ENCODE measurements at regions not wholly inside any gene's neighbourhood (a gene's known extent, or its start where the extent isn't known, plus 50 kb on each side); places are given as distances from the start of the nearest gene placed in this dataset.

DNA sequence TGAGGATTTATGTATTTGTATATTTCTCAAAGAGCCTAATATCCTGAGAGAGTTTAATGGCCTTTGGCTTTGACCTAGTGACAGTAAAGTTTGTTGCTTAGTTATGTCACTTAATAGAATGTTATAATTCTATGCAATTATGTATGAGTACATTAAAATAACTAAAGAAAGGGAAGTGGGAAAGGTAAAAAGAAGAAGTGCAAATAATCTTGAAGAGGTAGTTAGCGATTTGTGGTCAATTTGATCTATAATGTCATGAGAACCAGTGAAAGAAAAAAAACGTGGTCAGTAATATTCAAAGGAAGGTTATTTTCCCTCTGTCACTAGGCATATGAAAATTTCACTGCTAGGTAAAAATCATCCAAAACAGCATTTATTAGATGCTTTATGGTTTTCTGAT is 143.4 kb upstream of the LSM8 start (continued):
- no peak for TF ChIP-seq USF2 (IDR thresholded peaks at IDR 0.05; ENCODE audit: borderline replicate concordance, low read depth, low read length)
- TF ChIP-seq BHLHE40 (IDR thresholded peaks at IDR 0.05; ENCODE audit: borderline replicate concordance in 1 of 2, low read depth in 2 of 2, low read length in 1 of 2), result peak; percentile 41 to 42; a peak in 1 of 4 replicates
- TF ChIP-seq IKZF1 (conservative IDR thresholded peaks at IDR 0.05), result peak; percentile 63
- no peak for TF ChIP-seq MYB (IDR thresholded peaks at IDR 0.05; ENCODE audit: borderline replicate concordance, low read depth, low read length)
- TF ChIP-seq JUND (IDR thresholded peaks at IDR 0.05; ENCODE audit: low read depth, low read length), result no peak
- no peak for TF ChIP-seq GABPA (IDR thresholded peaks at IDR 0.05; ENCODE audit: low read depth)
- peak; percentile 80 for TF ChIP-seq ZNF384 (IDR thresholded peaks at IDR 0.05; ENCODE audit: borderline replicate concordance, low read depth, low read length)
- TF ChIP-seq ZBED1 (IDR thresholded peaks at IDR 0.05; ENCODE audit: borderline replicate concordance), result no peak
- no peak for TF ChIP-seq ETV6 (conservative IDR thresholded peaks at IDR 0.05 in 1 of 2, IDR thresholded peaks at IDR 0.05 in 1 of 2; ENCODE audit: borderline replicate concordance in 1 of 2, low read depth in 1 of 2)
- TF ChIP-seq, protein P1, sequence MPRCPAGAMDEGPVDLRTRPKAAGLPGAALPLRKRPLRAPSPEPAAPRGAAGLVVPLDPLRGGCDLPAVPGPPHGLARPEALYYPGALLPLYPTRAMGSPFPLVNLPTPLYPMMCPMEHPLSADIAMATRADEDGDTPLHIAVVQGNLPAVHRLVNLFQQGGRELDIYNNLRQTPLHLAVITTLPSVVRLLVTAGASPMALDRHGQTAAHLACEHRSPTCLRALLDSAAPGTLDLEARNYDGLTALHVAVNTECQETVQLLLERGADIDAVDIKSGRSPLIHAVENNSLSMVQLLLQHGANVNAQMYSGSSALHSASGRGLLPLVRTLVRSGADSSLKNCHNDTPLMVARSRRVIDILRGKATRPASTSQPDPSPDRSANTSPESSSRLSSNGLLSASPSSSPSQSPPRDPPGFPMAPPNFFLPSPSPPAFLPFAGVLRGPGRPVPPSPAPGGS (IDR thresholded peaks at IDR 0.05; ENCODE audit: borderline replicate concordance, insufficient read depth, low read depth, low read length, poor library complexity, severe bottlenecking), result no peak
- no peak for TF ChIP-seq KAT2A (conservative IDR thresholded peaks at IDR 0.05; ENCODE audit: control insufficient read depth, low read depth, low read length)
- no peak for TF ChIP-seq NFXL1 (IDR thresholded peaks at IDR 0.05; ENCODE audit: borderline replicate concordance)
- TF ChIP-seq WRNIP1 (IDR thresholded peaks at IDR 0.05; ENCODE audit: borderline replicate concordance, low read depth, low read length), result no peak
- no peak for TF ChIP-seq EED (IDR thresholded peaks at IDR 0.05; ENCODE audit: low read depth)
- TF ChIP-seq PML (IDR thresholded peaks at IDR 0.05; ENCODE audit: low read length), result no peak
- TF ChIP-seq YY1 (IDR thresholded peaks at IDR 0.05; ENCODE audit: low read depth, low read length), result no peak
- TF ChIP-seq SMARCA5 (IDR thresholded peaks at IDR 0.05), result no peak
- TF ChIP-seq, protein P2, sequence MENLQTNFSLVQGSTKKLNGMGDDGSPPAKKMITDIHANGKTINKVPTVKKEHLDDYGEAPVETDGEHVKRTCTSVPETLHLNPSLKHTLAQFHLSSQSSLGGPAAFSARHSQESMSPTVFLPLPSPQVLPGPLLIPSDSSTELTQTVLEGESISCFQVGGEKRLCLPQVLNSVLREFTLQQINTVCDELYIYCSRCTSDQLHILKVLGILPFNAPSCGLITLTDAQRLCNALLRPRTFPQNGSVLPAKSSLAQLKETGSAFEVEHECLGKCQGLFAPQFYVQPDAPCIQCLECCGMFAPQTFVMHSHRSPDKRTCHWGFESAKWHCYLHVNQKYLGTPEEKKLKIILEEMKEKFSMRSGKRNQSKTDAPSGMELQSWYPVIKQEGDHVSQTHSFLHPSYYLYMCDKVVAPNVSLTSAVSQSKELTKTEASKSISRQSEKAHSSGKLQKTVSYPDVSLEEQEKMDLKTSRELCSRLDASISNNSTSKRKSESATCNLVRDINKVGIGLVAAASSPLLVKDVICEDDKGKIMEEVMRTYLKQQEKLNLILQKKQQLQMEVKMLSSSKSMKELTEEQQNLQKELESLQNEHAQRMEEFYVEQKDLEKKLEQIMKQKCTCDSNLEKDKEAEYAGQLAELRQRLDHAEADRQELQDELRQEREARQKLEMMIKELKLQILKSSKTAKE (IDR thresholded peaks at IDR 0.05; ENCODE audit: low read depth, poor library complexity, severe bottlenecking), result peak; percentile 46
- peak; percentile 83 to 88 for TF ChIP-seq EP300 (IDR thresholded peaks at IDR 0.05; ENCODE audit: borderline replicate concordance in 1 of 2, control insufficient read depth in 1 of 2, low read depth in 2 of 2, low read length in 2 of 2)
- TF ChIP-seq, protein P3, sequence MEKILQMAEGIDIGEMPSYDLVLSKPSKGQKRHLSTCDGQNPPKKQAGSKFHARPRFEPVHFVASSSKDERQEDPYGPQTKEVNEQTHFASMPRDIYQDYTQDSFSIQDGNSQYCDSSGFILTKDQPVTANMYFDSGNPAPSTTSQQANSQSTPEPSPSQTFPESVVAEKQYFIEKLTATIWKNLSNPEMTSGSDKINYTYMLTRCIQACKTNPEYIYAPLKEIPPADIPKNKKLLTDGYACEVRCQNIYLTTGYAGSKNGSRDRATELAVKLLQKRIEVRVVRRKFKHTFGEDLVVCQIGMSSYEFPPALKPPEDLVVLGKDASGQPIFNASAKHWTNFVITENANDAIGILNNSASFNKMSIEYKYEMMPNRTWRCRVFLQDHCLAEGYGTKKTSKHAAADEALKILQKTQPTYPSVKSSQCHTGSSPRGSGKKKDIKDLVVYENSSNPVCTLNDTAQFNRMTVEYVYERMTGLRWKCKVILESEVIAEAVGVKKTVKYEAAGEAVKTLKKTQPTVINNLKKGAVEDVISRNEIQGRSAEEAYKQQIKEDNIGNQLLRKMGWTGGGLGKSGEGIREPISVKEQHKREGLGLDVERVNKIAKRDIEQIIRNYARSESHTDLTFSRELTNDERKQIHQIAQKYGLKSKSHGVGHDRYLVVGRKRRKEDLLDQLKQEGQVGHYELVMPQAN (conservative IDR thresholded peaks at IDR 0.05), result no peak
- no peak for TF ChIP-seq E2F4 (IDR thresholded peaks at IDR 0.05; ENCODE audit: low read depth, low read length)
